ENCODE measurements at regions not wholly inside any gene's neighbourhood (a gene's known extent, or its start where the extent isn't known, plus 50 kb on each side); places are given as distances from the start of the nearest gene placed in this dataset.

DNA sequence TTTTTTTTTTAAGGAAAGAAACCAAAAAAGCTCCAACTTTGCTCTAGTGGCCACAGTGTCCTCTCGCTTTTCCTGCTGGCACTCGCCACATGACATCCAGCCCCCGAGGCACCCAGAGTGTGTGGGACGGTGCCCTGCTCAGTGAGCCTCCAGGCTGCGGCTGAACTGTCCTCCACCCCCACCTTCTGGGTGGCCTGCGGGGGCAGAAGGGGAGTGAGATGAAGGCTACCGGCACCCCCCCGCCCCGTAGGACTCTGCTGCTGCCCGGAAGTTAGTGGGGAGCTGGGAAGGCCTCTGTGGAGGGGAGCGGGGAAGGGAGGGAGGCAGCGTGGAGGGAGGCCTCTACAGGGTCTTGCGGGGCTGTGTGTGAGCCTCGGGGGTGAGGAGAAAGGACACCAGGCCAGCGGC lies 264.4 kb downstream of the CTTN start:
- TF ChIP-seq TAF1 (IDR thresholded peaks at IDR 0.05; ENCODE audit: low read depth) (no peak), YY1 (IDR thresholded peaks at IDR 0.05; ENCODE audit: low read depth) (no peak), TEAD4 (IDR thresholded peaks at IDR 0.05) (no peak), RAD21 (IDR thresholded peaks at IDR 0.05; ENCODE audit: low read depth) (no peak), EP300 (IDR thresholded peaks at IDR 0.05; ENCODE audit: borderline replicate concordance) (no peak), REST (IDR thresholded peaks at IDR 0.05; ENCODE audit: low read depth) (no peak), NFIC (IDR thresholded peaks at IDR 0.05) (no peak), CEBPB (IDR thresholded peaks at IDR 0.05) (no peak), CREB1 (IDR thresholded peaks at IDR 0.05; ENCODE audit: low read depth) (no peak), EGR1 (IDR thresholded peaks at IDR 0.05) (no peak), TCF12 (IDR thresholded peaks at IDR 0.05; ENCODE audit: low read depth) (no peak), FOXM1 (IDR thresholded peaks at IDR 0.05; ENCODE audit: borderline replicate concordance, low read depth) (no peak), USF1 (IDR thresholded peaks at IDR 0.05) (no peak)
- TF ChIP-seq, protein P1, sequence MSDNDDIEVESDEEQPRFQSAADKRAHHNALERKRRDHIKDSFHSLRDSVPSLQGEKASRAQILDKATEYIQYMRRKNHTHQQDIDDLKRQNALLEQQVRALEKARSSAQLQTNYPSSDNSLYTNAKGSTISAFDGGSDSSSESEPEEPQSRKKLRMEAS (IDR thresholded peaks at IDR 0.05): no peak
